Upper lobe of right lung (tissue), 1 donor: ENCODE measurements at regions not wholly inside any gene's neighbourhood (a gene's known extent, or its start where the extent isn't known, plus 50 kb on each side); places are given as distances from the start of the nearest gene placed in this dataset.

ENCODE experiments used
- ATAC-seq: fragments of 200-7000 bp; cut with Tn5 transposase; one replicate; pipeline ENCODE4 v1.9.1; 2020; ENCODE audit warnings: mild to moderate bottlenecking, moderate library complexity
- DNase-seq: peaks from one replicate; pipeline ENCODE4 v3.0.0-alpha.2; 2020
- H3K27ac ChIP-seq: fragments of 200-600 bp; one replicate; pipeline ENCODE4 v1.8.0; 2022
- H3K27me3 ChIP-seq: fragments of 200-600 bp; one replicate; pipeline ENCODE4 v1.8.0; 2022; ENCODE audit warnings: mild to moderate bottlenecking
- H3K36me3 ChIP-seq: fragments of 200-600 bp; one replicate; pipeline ENCODE4 v1.8.0; 2022
- H3K4me1 ChIP-seq: fragments of 200-600 bp; one replicate; pipeline ENCODE4 v1.8.0; 2022
- H3K4me3 ChIP-seq: fragments of 200-600 bp; one replicate; pipeline ENCODE4 v1.8.0; 2022; ENCODE audit warnings: mild to moderate bottlenecking
- H3K9me3 ChIP-seq: fragments of 200-600 bp; one replicate; pipeline ENCODE4 v1.8.0; 2022
- CTCF ChIP-seq: fragments of 200-600 bp; IDR thresholded peaks from one replicate; pipeline ENCODE4 v1.8.0; 2022; ENCODE audit warnings: antibody characterized with exemption
- intact Hi-C: fragments of 100-400 bp; cut with DNase I; formaldehyde crosslinking; loops from one replicate; pipeline ENCODE4 v1.11.0; 2022
- donor health status: DM: no; HTN: yes; CAD: no; lungs with severe emphysema.

GRCh38 chr4:117420948-117421347 is 335.6 kb upstream of the TRAM1L1 start:
- intact Hi-C loops: no loop called here
- no peak overlapping the region for H3K4me3 ChIP-seq
- no peak overlapping the region for H3K27ac ChIP-seq
- no peaks in the 10 kb centered on the region for H3K9me3 ChIP-seq
- no peaks in the 10 kb centered on the region for H3K36me3 ChIP-seq
- H3K27me3 ChIP-seq: no peaks in the 10 kb centered on the region
- no peak for TF ChIP-seq CTCF
- ATAC-seq: no peak
- DNase-seq: no peak
- no peaks in the 10 kb centered on the region for H3K4me1 ChIP-seq

- Histone ChIP-seq H3K27ac (no peak overlapping the region), H3K9me3 (no peaks in the 10 kb centered on the region), H3K36me3 (no peaks in the 10 kb centered on the region), H3K4me1 (no peaks in the 10 kb centered on the region), H3K27me3 (no peaks in the 10 kb centered on the region), H3K4me3 (no peak overlapping the region)
- ATAC-seq: no peak
- intact Hi-C loops: no loop called here
- no peak for TF ChIP-seq CTCF
- no peak for DNase-seq
These were observed 336.3 kb upstream of the TRAM1L1 start for GRCh38 chr4:117421706-117422105.

GRCh38 chr4:117422297-117422696 is 336.9 kb upstream of the TRAM1L1 start:
- H3K4me3 ChIP-seq: no peak overlapping the region
- no peak for ATAC-seq
- H3K27ac ChIP-seq: no peak overlapping the region
- H3K4me1 ChIP-seq: no peaks in the 10 kb centered on the region
- H3K9me3 ChIP-seq: no peaks in the 10 kb centered on the region
- H3K27me3 ChIP-seq: no peaks in the 10 kb centered on the region
- no peak for TF ChIP-seq CTCF
- intact Hi-C loops: no loop called here
- H3K36me3 ChIP-seq: no peaks in the 10 kb centered on the region
- no peak for DNase-seq

GRCh38 chr4:117425636-117426035 is 340.3 kb upstream of the TRAM1L1 start:
- no peak for TF ChIP-seq CTCF
- no peak overlapping the region for H3K4me3 ChIP-seq
- DNase-seq: no peak

GRCh38 chr4:117428536-117428935 is 343.2 kb upstream of the TRAM1L1 start:
- H3K36me3 ChIP-seq: no peaks in the 10 kb centered on the region
- DNase-seq: no peak
- H3K4me3 ChIP-seq: no peak overlapping the region
- no peak overlapping the region for H3K27ac ChIP-seq
- H3K4me1 ChIP-seq: no peaks in the 10 kb centered on the region
- H3K9me3 ChIP-seq: no peaks in the 10 kb centered on the region
- H3K27me3 ChIP-seq: no peaks in the 10 kb centered on the region
- no peak for TF ChIP-seq CTCF
- ATAC-seq: no peak
- intact Hi-C loops: no loop called here

More at GRCh38 chr4:117425636-117426035, 340.3 kb upstream of the TRAM1L1 start:
- Histone ChIP-seq H3K9me3 (no peaks in the 10 kb centered on the region), H3K36me3 (no peaks in the 10 kb centered on the region), H3K27ac (no peak overlapping the region), H3K4me1 (no peaks in the 10 kb centered on the region), H3K27me3 (no peaks in the 10 kb centered on the region)
- ATAC-seq: no peak
- intact Hi-C loops: no loop called here

- TF ChIP-seq CTCF: no peak
- intact Hi-C loops: no loop called here
- no peaks in the 10 kb centered on the region for H3K27me3 ChIP-seq
- H3K4me3 ChIP-seq: no peak overlapping the region
- no peaks in the 10 kb centered on the region for H3K9me3 ChIP-seq
- H3K36me3 ChIP-seq: no peaks in the 10 kb centered on the region
- no peak overlapping the region for H3K27ac ChIP-seq
- no peaks in the 10 kb centered on the region for H3K4me1 ChIP-seq
- DNase-seq (no peak), ATAC-seq (peak; percentile 42)
These were observed 343.7 kb upstream of the TRAM1L1 start for GRCh38 chr4:117429061-117429460.
